Bronchial epithelial cell (primary cell): ENCODE measurements at regions not wholly inside any gene's neighbourhood (a gene's known extent, or its start where the extent isn't known, plus 50 kb on each side); places are given as distances from the start of the nearest gene placed in this dataset.

Source experiments
- DNase-seq: peaks from one replicate; pipeline ENCODE4 v3.0.0-alpha.2; 2010; ENCODE audit warnings: low read depth
- FAIRE-seq: peaks from 2 replicates; lab custom pipeline; 2011; peaks lifted over from hg19 to GRCh38; lab: Jason Lieb, UNC
- H3K27me3 ChIP-seq: 2 replicates; pipeline ENCODE4 v1.5.1; 2011; ENCODE audit warnings: low read length; ENCODE audit not compliant: control insufficient read depth, insufficient read depth
- H3K36me3 ChIP-seq: 2 replicates; pipeline ENCODE4 v1.5.1; 2011; ENCODE audit warnings: low read length; ENCODE audit not compliant: control insufficient read depth, insufficient read depth
- H3K4me3 ChIP-seq: 2 replicates; pipeline ENCODE4 v1.5.1; 2011; ENCODE audit warnings: mild to moderate bottlenecking, low read depth, low read length, control low read depth
- CTCF ChIP-seq: IDR thresholded peaks from 2 replicates; pipeline ENCODE4 v1.5.1; 2011; ENCODE audit warnings: mild to moderate bottlenecking, moderate library complexity, low read length, control low read depth, inconsistent platforms; ENCODE audit not compliant: insufficient read depth, severe bottlenecking

GRCh38 chr5:87888139-87888538 lies 380.5 kb downstream of the TMEM161B start:
- TF ChIP-seq CTCF = no peak
- FAIRE-seq (no peak), DNase-seq (no peak)
- H3K36me3 ChIP-seq = no peaks in the 10 kb centered on the region
- no peaks in the 10 kb centered on the region for H3K27me3 ChIP-seq
- no peak overlapping the region for H3K4me3 ChIP-seq

- Histone ChIP-seq H3K4me3 (no peak overlapping the region), H3K27me3 (no peaks in the 10 kb centered on the region), H3K36me3 (no peaks in the 10 kb centered on the region)
- no peak for TF ChIP-seq CTCF
- DNase-seq (no peak), FAIRE-seq (no peak)
Measured at GRCh38 chr5:87887247-87887646, 381.4 kb downstream of the TMEM161B start.

- no peak for FAIRE-seq
- no peak for DNase-seq
- TF ChIP-seq CTCF = no peak
- Histone ChIP-seq H3K27me3 (no peaks in the 10 kb centered on the region), H3K36me3 (no peaks in the 10 kb centered on the region), H3K4me3 (no peak overlapping the region)
Measured at GRCh38 chr5:87886164-87886563, 382.5 kb downstream of the TMEM161B start.

GRCh38 chr5:87885758-87886157 lies 382.9 kb downstream of the TMEM161B start:
- no peaks in the 10 kb centered on the region for H3K27me3 ChIP-seq
- no peak for TF ChIP-seq CTCF
- no peak for FAIRE-seq
- DNase-seq = no peak
- no peak overlapping the region for H3K4me3 ChIP-seq
- H3K36me3 ChIP-seq = no peaks in the 10 kb centered on the region

- H3K27me3 ChIP-seq = no peaks in the 10 kb centered on the region
- no peak for TF ChIP-seq CTCF
- H3K36me3 ChIP-seq = no peaks in the 10 kb centered on the region
- no peak for FAIRE-seq
- no peak overlapping the region for H3K4me3 ChIP-seq
- DNase-seq = no peak
Measured at GRCh38 chr5:87877495-87877894, 391.1 kb downstream of the TMEM161B start.

GRCh38 chr5:87877023-87877422 lies 391.6 kb downstream of the TMEM161B start:
- DNase-seq = no peak
- Histone ChIP-seq H3K4me3 (no peak overlapping the region), H3K27me3 (no peaks in the 10 kb centered on the region), H3K36me3 (no peaks in the 10 kb centered on the region)
- no peak for TF ChIP-seq CTCF
- FAIRE-seq = no peak
